LNCaP clone FGC (cell line): ENCODE measurements at regions not wholly inside any gene's neighbourhood (a gene's known extent, or its start where the extent isn't known, plus 50 kb on each side); places are given as distances from the start of the nearest gene placed in this dataset.
A peak's percentile ranks its signal among the peaks of the same experiment; 100 is the strongest.

Source experiments
- DNase-seq: peaks from one replicate; pipeline ENCODE4 v3.0.0-alpha.2; 2011; ENCODE audit warnings: low read depth
- H3K4me3 ChIP-seq: 2 replicates; pipeline ENCODE4 v1.5.1; 2011; ENCODE audit warnings: mild to moderate bottlenecking, low read depth, low read length, control low read depth
- CTCF ChIP-seq: IDR thresholded peaks from 2 replicates; pipeline ENCODE4 v1.5.1; 2012; ENCODE audit warnings: mild to moderate bottlenecking; ENCODE audit not compliant: control insufficient read depth, insufficient read depth; ENCODE audit errors: extremely low read depth

- no peak overlapping the region for H3K4me3 ChIP-seq
- no peak for TF ChIP-seq CTCF
- no peak for DNase-seq
Observed at GRCh38 chrX:67334323-67334722, 209.5 kb upstream of the AR start.

- DNase-seq, result no peak
- no peak for TF ChIP-seq CTCF
- no peak overlapping the region for H3K4me3 ChIP-seq
Observed at GRCh38 chrX:67338262-67338661, 205.6 kb upstream of the AR start.

- no peak for DNase-seq
Observed at GRCh38 chrX:67342138-67342537, 201.7 kb upstream of the AR start.

GRCh38 chrX:67346225-67346624 lies 197.6 kb upstream of the AR start:
- H3K4me3 ChIP-seq, result no peak overlapping the region
- DNase-seq, result no peak
- TF ChIP-seq CTCF, result no peak

More at GRCh38 chrX:67342138-67342537, 201.7 kb upstream of the AR start:
- H3K4me3 ChIP-seq, result no peak overlapping the region
- no peak for TF ChIP-seq CTCF

- DNase-seq, result no peak
- no peak for TF ChIP-seq CTCF
- no peak overlapping the region for H3K4me3 ChIP-seq
Observed at GRCh38 chrX:67346667-67347066, 197.2 kb upstream of the AR start.

GRCh38 chrX:67347145-67347544 lies 196.7 kb upstream of the AR start:
- no peak for DNase-seq
- no peak for TF ChIP-seq CTCF
- no peak overlapping the region for H3K4me3 ChIP-seq

GRCh38 chrX:67351411-67351810 lies 192.4 kb upstream of the AR start:
- H3K4me3 ChIP-seq, result no peak overlapping the region
- peak; percentile 19 for DNase-seq
- TF ChIP-seq CTCF, result no peak
